GM12878 (cell line): ENCODE measurements at regions not wholly inside any gene's neighbourhood (a gene's known extent, or its start where the extent isn't known, plus 50 kb on each side); places are given as distances from the start of the nearest gene placed in this dataset.
A peak's percentile ranks its signal among the peaks of the same experiment; 100 is the strongest.

Source experiments
- ATAC-seq: fragments of 200-7000 bp; cut with Tn5 transposase; 3 replicates; pipeline ENCODE4 v1.9.1; 2020; ENCODE audit warnings: mild to moderate bottlenecking, moderate library complexity
- BruUV-seq: library from RNA; stranded (reverse); fragments of 400-500 nt; replicated peaks from 2 replicates; lab custom pipeline; 2021; lab: Mats Ljungman, UMichigan
- CTCF ChIA-PET: fragments of 300-600 bp; sonication (Branson Sonifier 250); formaldehyde crosslinking; extraction: SDS; loops from one replicate; lab custom pipeline; 2021; ENCODE audit warnings: inconsistent platforms; lab: Yijun Ruan, JAX
- POLR2A ChIA-PET: fragments of 350-600 bp; formaldehyde crosslinking; extraction: SDS; loops from one replicate; lab custom pipeline; 2021; ENCODE audit warnings: inconsistent platforms; lab: Charles Lee
- RAD21 ChIA-PET: fragments of 300-600 bp; sonication (Branson Sonifier 250); formaldehyde crosslinking; loops from one replicate; lab custom pipeline; 2023; ENCODE audit warnings: antibody characterized with exemption; ENCODE audit not compliant: unreplicated experiment; lab: Charles Lee
- SMC1A ChIA-PET: fragments of 300-600 bp; sonication (Branson Sonifier 250); formaldehyde crosslinking; loops from one replicate; lab custom pipeline; 2023; ENCODE audit not compliant: unreplicated experiment, uncharacterized antibody; lab: Charles Lee
- DNase-seq: peaks from one replicate; pipeline ENCODE4 v3.0.0-alpha.2; 2011; ENCODE audit warnings: low read depth, low spot score
- FAIRE-seq: peaks from 3 replicates; lab custom pipeline; 2011; peaks lifted over from hg19 to GRCh38; lab: Jason Lieb, UNC
- H2AFZ ChIP-seq: 2 replicates; pipeline ENCODE4 v1.6.0; 2011; ENCODE audit warnings: low read depth, low read length, control low read depth; ENCODE audit not compliant: control insufficient read depth
- H3K27ac ChIP-seq: 2 replicates; pipeline ENCODE4 v1.5.1; 2011; ENCODE audit warnings: control low read depth; ENCODE audit not compliant: control insufficient read depth, insufficient read depth
- H3K27me3 ChIP-seq, 2 experiments: replicated peaks in 1 of 2; 2 replicates each; pipeline versions ENCODE4 v1.6.0 to v1.6.1; 2011; ENCODE audit warnings: low read length in 1 of 2; ENCODE audit not compliant: control insufficient read depth in 2 of 2, insufficient read depth in 2 of 2
- H3K36me3 ChIP-seq, 2 experiments: 2 replicates each; pipeline ENCODE4 v1.5.1; 2011; ENCODE audit warnings: low read length in 1 of 2; ENCODE audit not compliant: control insufficient read depth in 2 of 2, insufficient read depth in 2 of 2
- H3K4me1 ChIP-seq: 2 replicates; pipeline ENCODE4 v1.6.1; 2011; ENCODE audit warnings: mild to moderate bottlenecking, low read length, moderate library complexity, mixed read lengths; ENCODE audit not compliant: control insufficient read depth, insufficient read depth
- H3K4me2 ChIP-seq: 2 replicates; pipeline ENCODE4 v1.6.0; 2011; ENCODE audit warnings: control low read depth; ENCODE audit not compliant: control insufficient read depth, insufficient read depth
- H3K4me3 ChIP-seq: fragments of 200-600 bp; sonication (generic); 2 replicates; pipeline ENCODE4 v1.5.1; 2016
- H3K79me2 ChIP-seq: 2 replicates; pipeline ENCODE4 v1.6.0; 2011; ENCODE audit warnings: low read length; ENCODE audit not compliant: control insufficient read depth, insufficient read depth
- H3K9ac ChIP-seq: 2 replicates; pipeline ENCODE4 v1.8.0; 2011; ENCODE audit warnings: low read length, control low read depth, mixed read lengths; ENCODE audit not compliant: control insufficient read depth, insufficient read depth
- H3K9me3 ChIP-seq: replicated peaks from 3 replicates; pipeline ENCODE4 v1.5.1; 2011; ENCODE audit warnings: mild to moderate bottlenecking, low read length; ENCODE audit not compliant: control insufficient read depth, insufficient read depth
- H4K20me1 ChIP-seq: 2 replicates; pipeline ENCODE4 v1.6.0; 2011; ENCODE audit not compliant: control insufficient read depth, insufficient read depth
- BMI1 ChIP-seq: fragments of 450-650 bp; IDR thresholded peaks from 2 replicates; pipeline ENCODE4 v1.6.1; 2016; ENCODE audit warnings: mild to moderate bottlenecking, moderate library complexity, borderline replicate concordance
- CBX3 ChIP-seq: fragments of 200-600 bp; sonication (generic); IDR thresholded peaks from 2 replicates; pipeline ENCODE4 v1.6.1; 2016; ENCODE audit warnings: low read depth, borderline replicate concordance
- CREM ChIP-seq: IDR thresholded peaks from 2 replicates; pipeline ENCODE4 v1.6.1; 2014; ENCODE audit warnings: antibody characterized with exemption, low read depth
- FOXM1 ChIP-seq: IDR thresholded peaks from 2 replicates; pipeline ENCODE4 v1.6.1; 2012; ENCODE audit warnings: low read depth, mild to moderate bottlenecking, inconsistent platforms, low read length, moderate library complexity
- HDGF ChIP-seq: fragments of 450-650 bp; IDR thresholded peaks from 2 replicates; pipeline ENCODE4 v1.6.1; 2016; ENCODE audit warnings: antibody characterized with exemption
- IKZF1 ChIP-seq: fragments of 450-650 bp; conservative IDR thresholded peaks from 2 replicates; pipeline ENCODE4 v1.6.1; 2017; ENCODE audit warnings: antibody characterized with exemption, mild to moderate bottlenecking
- MTA3 ChIP-seq: IDR thresholded peaks from 2 replicates; pipeline ENCODE4 v1.6.1; 2012; ENCODE audit warnings: low read length, inconsistent platforms, borderline replicate concordance
- NRF1 ChIP-seq: conservative IDR thresholded peaks from 2 replicates; pipeline ENCODE4 v1.6.1; 2011; ENCODE audit warnings: mild to moderate bottlenecking, low read depth, low read length, improper control_type of control experiment
- POLR2AphosphoS2 ChIP-seq: IDR thresholded peaks from 2 replicates; pipeline ENCODE4 v1.6.1; 2011; ENCODE audit warnings: low read depth, mild to moderate bottlenecking, low read length, improper control_type of control experiment, moderate library complexity
- SIN3A ChIP-seq: IDR thresholded peaks from 2 replicates; pipeline ENCODE4 v1.6.1; 2012; ENCODE audit warnings: low read depth, low read length, improper control_type of control experiment
- ZBED1 ChIP-seq: IDR thresholded peaks from 2 replicates; pipeline ENCODE4 v1.6.1; 2016; ENCODE audit warnings: borderline replicate concordance
- WGBS: methylation state at CpG from one replicate; pipeline ENCODE4 v1.1.6; 2016; ENCODE audit warnings: low lambda C conversion rate; ENCODE audit not compliant: insufficient replicate concordance, insufficient coverage; ENCODE audit errors: missing lambda C conversion rate; 5-methylcytosine and 5-hydroxymethylcytosine counted together
- in situ Hi-C: fragments of 300-500 bp; cut with MboI; formaldehyde crosslinking; loops from 9 replicates; pipeline ENCODE4 v1.14.3; 2018; ENCODE audit warnings: mixed read lengths
- intact Hi-C: fragments of 100-400 bp; cut with micrococcal nuclease; formaldehyde crosslinking; loops from one replicate; pipeline ENCODE4 v1.14.2; 2022; ENCODE audit not compliant: unreplicated experiment
- TF ChIP-seq, protein P1 (sequence below): fragments of 450-650 bp; conservative IDR thresholded peaks from 2 replicates; pipeline ENCODE4 v1.6.1; 2017; ENCODE audit warnings: mild to moderate bottlenecking, moderate library complexity
- TF ChIP-seq, protein P2 (sequence below): IDR thresholded peaks from 2 replicates; pipeline ENCODE4 v1.6.1; 2011; ENCODE audit warnings: low read depth, mild to moderate bottlenecking, low read length, moderate library complexity, borderline replicate concordance; ENCODE audit errors: extremely low read depth
- TF ChIP-seq, protein P3 (sequence below): fragments of 450-650 bp; IDR thresholded peaks from 2 replicates; pipeline ENCODE4 v1.6.1; 2017; ENCODE audit warnings: antibody characterized with exemption, mild to moderate bottlenecking, moderate library complexity
- TF ChIP-seq, protein P4 (sequence below): fragments of 450-650 bp; IDR thresholded peaks from 2 replicates; pipeline ENCODE4 v1.6.1; 2016; ENCODE audit warnings: mild to moderate bottlenecking

DNA sequence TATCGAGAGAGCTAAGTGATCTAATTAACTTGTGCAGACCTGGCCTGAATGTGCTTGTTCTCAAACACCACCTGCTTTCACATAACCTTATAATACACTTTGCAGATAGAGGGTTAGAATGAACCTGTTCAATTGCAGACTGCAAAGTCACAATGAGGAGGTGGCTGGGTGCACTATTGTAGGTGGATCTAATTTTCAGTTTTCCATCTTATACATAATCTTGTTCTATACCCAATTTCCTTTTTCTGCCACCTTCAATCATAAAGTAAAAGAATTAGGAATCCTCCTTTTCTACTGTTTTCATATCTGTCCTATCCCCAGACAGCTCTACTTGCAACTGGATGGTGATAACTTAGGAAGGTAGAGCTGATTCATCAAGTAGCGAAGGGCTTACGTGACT lies 68.8 kb upstream of the APC start (continued):
- TF ChIP-seq, protein P1, sequence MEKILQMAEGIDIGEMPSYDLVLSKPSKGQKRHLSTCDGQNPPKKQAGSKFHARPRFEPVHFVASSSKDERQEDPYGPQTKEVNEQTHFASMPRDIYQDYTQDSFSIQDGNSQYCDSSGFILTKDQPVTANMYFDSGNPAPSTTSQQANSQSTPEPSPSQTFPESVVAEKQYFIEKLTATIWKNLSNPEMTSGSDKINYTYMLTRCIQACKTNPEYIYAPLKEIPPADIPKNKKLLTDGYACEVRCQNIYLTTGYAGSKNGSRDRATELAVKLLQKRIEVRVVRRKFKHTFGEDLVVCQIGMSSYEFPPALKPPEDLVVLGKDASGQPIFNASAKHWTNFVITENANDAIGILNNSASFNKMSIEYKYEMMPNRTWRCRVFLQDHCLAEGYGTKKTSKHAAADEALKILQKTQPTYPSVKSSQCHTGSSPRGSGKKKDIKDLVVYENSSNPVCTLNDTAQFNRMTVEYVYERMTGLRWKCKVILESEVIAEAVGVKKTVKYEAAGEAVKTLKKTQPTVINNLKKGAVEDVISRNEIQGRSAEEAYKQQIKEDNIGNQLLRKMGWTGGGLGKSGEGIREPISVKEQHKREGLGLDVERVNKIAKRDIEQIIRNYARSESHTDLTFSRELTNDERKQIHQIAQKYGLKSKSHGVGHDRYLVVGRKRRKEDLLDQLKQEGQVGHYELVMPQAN = no peak
- TF ChIP-seq, protein P2, sequence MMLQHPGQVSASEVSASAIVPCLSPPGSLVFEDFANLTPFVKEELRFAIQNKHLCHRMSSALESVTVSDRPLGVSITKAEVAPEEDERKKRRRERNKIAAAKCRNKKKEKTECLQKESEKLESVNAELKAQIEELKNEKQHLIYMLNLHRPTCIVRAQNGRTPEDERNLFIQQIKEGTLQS = no peak
- TF ChIP-seq FOXM1 = no peak

DNA sequence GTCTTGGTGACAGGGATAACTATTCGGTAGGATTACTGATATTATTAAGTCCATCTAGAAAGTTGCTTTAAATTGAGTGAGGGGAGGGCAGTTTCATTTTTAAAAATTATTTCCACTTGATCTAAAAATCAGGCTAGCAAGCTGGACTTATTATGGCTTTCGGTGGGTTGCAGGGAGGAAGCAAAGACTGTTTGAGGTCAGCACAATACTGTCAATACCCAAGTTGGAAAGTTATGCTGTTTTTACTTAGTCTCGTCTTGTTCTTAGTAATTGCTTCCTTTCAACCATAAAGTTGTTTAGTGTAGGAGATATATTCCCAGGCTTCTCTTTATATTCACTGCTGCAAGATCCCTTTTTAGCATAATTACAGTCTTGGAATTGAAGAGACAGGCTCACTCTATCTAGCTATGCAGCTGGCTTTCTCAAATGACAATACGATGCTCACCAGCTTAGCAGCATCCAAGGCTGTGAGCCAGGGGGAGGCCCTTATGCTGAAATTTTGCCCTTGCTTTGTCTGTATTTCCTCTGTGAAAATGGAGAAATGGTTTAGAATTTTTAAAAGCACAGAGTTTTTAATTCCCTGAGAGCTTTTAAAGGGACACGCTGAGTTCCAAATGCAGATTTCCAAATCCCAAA lies 68.2 kb upstream of the APC start:
- POLR2A ChIA-PET = no interaction called here
- no peak overlapping the region for H2AFZ ChIP-seq
- ATAC-seq (peak; percentile 56), DNase-seq (no peak), FAIRE-seq (no peak)
- RAD21 ChIA-PET = no interaction called here
- no peaks in the 10 kb centered on the region; a peak in 1 of 4 replicates for H3K27me3 ChIP-seq
- H3K4me2 ChIP-seq = no peak overlapping the region
- TF ChIP-seq, protein P3, sequence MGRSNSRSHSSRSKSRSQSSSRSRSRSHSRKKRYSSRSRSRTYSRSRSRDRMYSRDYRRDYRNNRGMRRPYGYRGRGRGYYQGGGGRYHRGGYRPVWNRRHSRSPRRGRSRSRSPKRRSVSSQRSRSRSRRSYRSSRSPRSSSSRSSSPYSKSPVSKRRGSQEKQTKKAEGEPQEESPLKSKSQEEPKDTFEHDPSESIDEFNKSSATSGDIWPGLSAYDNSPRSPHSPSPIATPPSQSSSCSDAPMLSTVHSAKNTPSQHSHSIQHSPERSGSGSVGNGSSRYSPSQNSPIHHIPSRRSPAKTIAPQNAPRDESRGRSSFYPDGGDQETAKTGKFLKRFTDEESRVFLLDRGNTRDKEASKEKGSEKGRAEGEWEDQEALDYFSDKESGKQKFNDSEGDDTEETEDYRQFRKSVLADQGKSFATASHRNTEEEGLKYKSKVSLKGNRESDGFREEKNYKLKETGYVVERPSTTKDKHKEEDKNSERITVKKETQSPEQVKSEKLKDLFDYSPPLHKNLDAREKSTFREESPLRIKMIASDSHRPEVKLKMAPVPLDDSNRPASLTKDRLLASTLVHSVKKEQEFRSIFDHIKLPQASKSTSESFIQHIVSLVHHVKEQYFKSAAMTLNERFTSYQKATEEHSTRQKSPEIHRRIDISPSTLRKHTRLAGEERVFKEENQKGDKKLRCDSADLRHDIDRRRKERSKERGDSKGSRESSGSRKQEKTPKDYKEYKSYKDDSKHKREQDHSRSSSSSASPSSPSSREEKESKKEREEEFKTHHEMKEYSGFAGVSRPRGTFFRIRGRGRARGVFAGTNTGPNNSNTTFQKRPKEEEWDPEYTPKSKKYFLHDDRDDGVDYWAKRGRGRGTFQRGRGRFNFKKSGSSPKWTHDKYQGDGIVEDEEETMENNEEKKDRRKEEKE = no peak
- no peak for TF ChIP-seq CREM
- no peak for TF ChIP-seq BMI1
- TF ChIP-seq, protein P4, sequence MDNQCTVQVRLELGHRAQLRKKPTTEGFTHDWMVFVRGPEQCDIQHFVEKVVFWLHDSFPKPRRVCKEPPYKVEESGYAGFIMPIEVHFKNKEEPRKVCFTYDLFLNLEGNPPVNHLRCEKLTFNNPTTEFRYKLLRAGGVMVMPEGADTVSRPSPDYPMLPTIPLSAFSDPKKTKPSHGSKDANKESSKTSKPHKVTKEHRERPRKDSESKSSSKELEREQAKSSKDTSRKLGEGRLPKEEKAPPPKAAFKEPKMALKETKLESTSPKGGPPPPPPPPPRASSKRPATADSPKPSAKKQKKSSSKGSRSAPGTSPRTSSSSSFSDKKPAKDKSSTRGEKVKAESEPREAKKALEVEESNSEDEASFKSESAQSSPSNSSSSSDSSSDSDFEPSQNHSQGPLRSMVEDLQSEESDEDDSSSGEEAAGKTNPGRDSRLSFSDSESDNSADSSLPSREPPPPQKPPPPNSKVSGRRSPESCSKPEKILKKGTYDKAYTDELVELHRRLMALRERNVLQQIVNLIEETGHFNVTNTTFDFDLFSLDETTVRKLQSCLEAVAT = no peak
- no peak for TF ChIP-seq NRF1
- TF ChIP-seq SIN3A = no peak
- TF ChIP-seq CBX3 = no peak
- TF ChIP-seq IKZF1 = no peak
- no peak for TF ChIP-seq POLR2AphosphoS2
- no peak for TF ChIP-seq ZBED1
- no peak for TF ChIP-seq HDGF
- no peak for TF ChIP-seq MTA3
- BruUV-seq = no TSS peak
- H3K79me2 ChIP-seq = no peaks in the 10 kb centered on the region
- no peaks in the 10 kb centered on the region for H3K9me3 ChIP-seq
- H3K4me3 ChIP-seq = no peak overlapping the region
- H3K27ac ChIP-seq = no peak overlapping the region
- no peaks in the 10 kb centered on the region for H4K20me1 ChIP-seq
- WGBS = 37% methylated on average over 5 of the region's 5 CpGs
- H3K9ac ChIP-seq = no peak overlapping the region
- H3K4me1 ChIP-seq = no peaks in the 10 kb centered on the region
- in situ Hi-C loops (no loop called here), intact Hi-C loops (no loop called here)
- SMC1A ChIA-PET = interaction anchor here (0.8 to 1.6 kb wide), 4 partner anchors 11 to 58 kb away, joined by 3 to 6 read pairs (median 3); no protein-coding TSS in a partner anchor
- CTCF ChIA-PET = interaction anchor here (0.7 to 1.8 kb wide), 5 partner anchors 12 to 300 kb away, joined by 3 to 4 read pairs (median 3); no protein-coding TSS in a partner anchor
- no peaks in the 10 kb centered on the region for H3K36me3 ChIP-seq
